ENCODE measurements at regions not wholly inside any gene's neighbourhood (a gene's known extent, or its start where the extent isn't known, plus 50 kb on each side); places are given as distances from the start of the nearest gene placed in this dataset.

GRCh38 chr10:44671319-44671718 lies 239.8 kb upstream of the TMEM72 start:
- TF ChIP-seq EP300 (IDR thresholded peaks at IDR 0.05) (no peak), POLR2A (IDR thresholded peaks at IDR 0.05) (no peak), CTCF (IDR thresholded peaks at IDR 0.05) (no peak)
